MM.1S (cell line): ENCODE measurements at regions not wholly inside any gene's neighbourhood (a gene's known extent, or its start where the extent isn't known, plus 50 kb on each side); places are given as distances from the start of the nearest gene placed in this dataset.

ENCODE experiments used
- DNase-seq: peaks from one replicate; pipeline ENCODE4 v3.0.0-alpha.2; 2015
- H2AFZ ChIP-seq: fragments of 300-600 bp; sonication (generic); 2 replicates; pipeline ENCODE4 v1.6.0; 2016; ENCODE audit warnings: antibody characterized with exemption, low read length
- H3F3A ChIP-seq: fragments of 300-600 bp; sonication (generic); 2 replicates; pipeline ENCODE4 v1.6.1; 2016; ENCODE audit warnings: mild to moderate bottlenecking, antibody characterized with exemption, low read length, moderate library complexity, mixed read lengths; ENCODE audit not compliant: insufficient read depth
- H3K27ac ChIP-seq: fragments of 300-600 bp; sonication (generic); 2 replicates; pipeline ENCODE4 v1.5.1; 2016; ENCODE audit warnings: mild to moderate bottlenecking, low read length
- H3K27me3 ChIP-seq: fragments of 300-600 bp; sonication (generic); replicated peaks from 2 replicates; pipeline ENCODE4 v1.6.0; 2016; ENCODE audit warnings: low read length; ENCODE audit not compliant: insufficient read depth
- H3K36me3 ChIP-seq: fragments of 300-600 bp; sonication (generic); replicated peaks from 2 replicates; pipeline ENCODE4 v1.6.1; 2016; ENCODE audit warnings: mild to moderate bottlenecking, low read length, mixed read lengths; ENCODE audit not compliant: insufficient read depth
- H3K4me1 ChIP-seq: fragments of 300-600 bp; sonication (generic); 2 replicates; pipeline ENCODE4 v1.6.1; 2016; ENCODE audit warnings: low read length, mixed read lengths
- H3K4me2 ChIP-seq: fragments of 300-600 bp; sonication (generic); 2 replicates; pipeline ENCODE4 v1.6.0; 2016; ENCODE audit warnings: low read depth, low read length
- H3K4me3 ChIP-seq: fragments of 300-600 bp; sonication (generic); 2 replicates; pipeline ENCODE4 v1.5.1; 2016; ENCODE audit warnings: low read length, mixed read lengths
- H3K79me2 ChIP-seq: fragments of 300-600 bp; sonication (generic); 2 replicates; pipeline ENCODE4 v1.6.1; 2016; ENCODE audit warnings: mixed run types, low read length, mixed read lengths
- H3K9ac ChIP-seq: fragments of 300-600 bp; sonication (generic); 2 replicates; pipeline ENCODE4 v1.6.1; 2016; ENCODE audit warnings: low read length, mixed read lengths
- H3K9me2 ChIP-seq: fragments of 300-600 bp; sonication (generic); replicated peaks from 2 replicates; pipeline ENCODE4 v1.6.1; 2016; ENCODE audit warnings: mild to moderate bottlenecking, low read length, mixed read lengths; ENCODE audit not compliant: insufficient read depth
- H3K9me3 ChIP-seq: fragments of 300-600 bp; sonication (generic); replicated peaks from 2 replicates; pipeline ENCODE4 v1.6.1; 2016; ENCODE audit warnings: mild to moderate bottlenecking, low read length, mixed read lengths; ENCODE audit not compliant: insufficient read depth
- H4K20me1 ChIP-seq: fragments of 300-600 bp; sonication (generic); 2 replicates; pipeline ENCODE4 v1.6.1; 2016; ENCODE audit warnings: mild to moderate bottlenecking, low read length, moderate library complexity, mixed read lengths; ENCODE audit not compliant: insufficient read depth
- CTCF ChIP-seq: fragments of 300-600 bp; sonication (generic); IDR thresholded peaks from 2 replicates; pipeline ENCODE4 v1.5.1; 2016; ENCODE audit warnings: antibody characterized with exemption, low read length, mixed read lengths
- EZH2 ChIP-seq: fragments of 300-600 bp; sonication (generic); optimal IDR thresholded peaks from 2 replicates; pipeline ENCODE3; 2017; ENCODE audit warnings: low read depth, mild to moderate bottlenecking, antibody characterized with exemption, low read length, mixed read lengths
- EZH2phosphoT487 ChIP-seq: fragments of 300-600 bp; sonication (generic); IDR thresholded peaks from 2 replicates; pipeline ENCODE4 v1.6.1; 2018; ENCODE audit warnings: antibody characterized with exemption, low read length

GRCh38 chr10:3869036-3869435, 84.0 kb upstream of the KLF6 start:
- H2AFZ ChIP-seq = no peak overlapping the region
- H3K4me2 ChIP-seq = no peak overlapping the region
- H3K9me2 ChIP-seq = no peaks in the 10 kb centered on the region
- no peak overlapping the region for H3K9ac ChIP-seq
- no peaks in the 10 kb centered on the region for H4K20me1 ChIP-seq
- no peaks in the 10 kb centered on the region for H3K36me3 ChIP-seq
- no peak for TF ChIP-seq EZH2phosphoT487
- TF ChIP-seq CTCF = no peak
- TF ChIP-seq EZH2 = no peak
- peaks cover 1% of the 10 kb centered on the region; the same call in 1 of the 2 replicates for H3F3A ChIP-seq
- DNase-seq = no peak
- no peaks in the 10 kb centered on the region for H3K9me3 ChIP-seq
- peak overlapping the region; percentile 39; the same call in 1 of the 2 replicates for H3K27ac ChIP-seq
- peaks cover 30% of the 10 kb centered on the region for H3K4me1 ChIP-seq
- no peaks in the 10 kb centered on the region for H3K27me3 ChIP-seq
- H3K4me3 ChIP-seq = no peak overlapping the region
- H3K79me2 ChIP-seq = no peaks in the 10 kb centered on the region

- peaks cover 23% of the 10 kb centered on the region for H3K4me1 ChIP-seq
- no peaks in the 10 kb centered on the region for H3K79me2 ChIP-seq
- no peak overlapping the region for H3K9ac ChIP-seq
- H3F3A ChIP-seq = no peaks in the 10 kb centered on the region
- TF ChIP-seq CTCF = no peak
- TF ChIP-seq EZH2phosphoT487 = no peak
- no peaks in the 10 kb centered on the region for H3K9me2 ChIP-seq
- no peaks in the 10 kb centered on the region for H3K36me3 ChIP-seq
- no peak overlapping the region for H2AFZ ChIP-seq
- no peak overlapping the region for H3K4me3 ChIP-seq
- H3K27me3 ChIP-seq = no peaks in the 10 kb centered on the region
- H3K9me3 ChIP-seq = no peaks in the 10 kb centered on the region
- H4K20me1 ChIP-seq = no peaks in the 10 kb centered on the region
- no peak overlapping the region for H3K4me2 ChIP-seq
- H3K27ac ChIP-seq = peak overlapping the region; percentile 39; the same call in 1 of the 2 replicates
- peak; percentile 32 for DNase-seq
These were observed 83.3 kb upstream of the KLF6 start for GRCh38 chr10:3868271-3868664.

- Histone ChIP-seq H3K79me2 (no peaks in the 10 kb centered on the region), H3K4me2 (no peak overlapping the region), H3F3A (no peaks in the 10 kb centered on the region), H3K9me2 (no peaks in the 10 kb centered on the region), H3K4me1 (peaks cover 17% of the 10 kb centered on the region; the same call in 1 of the 2 replicates), H3K9ac (no peak overlapping the region), H3K36me3 (no peaks in the 10 kb centered on the region), H4K20me1 (no peaks in the 10 kb centered on the region), H3K9me3 (no peaks in the 10 kb centered on the region), H3K27ac (peak overlapping the region; percentile 39; the same call in 1 of the 2 replicates), H2AFZ (no peak overlapping the region), H3K27me3 (no peaks in the 10 kb centered on the region), H3K4me3 (no peak overlapping the region)
- no peak for DNase-seq
- TF ChIP-seq CTCF (no peak), EZH2phosphoT487 (no peak), EZH2 (no peak)
These were observed 82.7 kb upstream of the KLF6 start for GRCh38 chr10:3867454-3868270.
